SKM-1 treated with dmso at 0.1 percent for 144 hours (cell line): ENCODE measurements at regions not wholly inside any gene's neighbourhood (a gene's known extent, or its start where the extent isn't known, plus 50 kb on each side); places are given as distances from the start of the nearest gene placed in this dataset.
"Not testable (repeated sequence)": the region's sequence is repeated elsewhere in the genome, so short reads cannot be mapped to it uniquely, and the experiment has no call there.

Experiments
- DNase-seq: peaks from one replicate; lab custom pipeline; 2025; ENCODE audit not compliant: unreplicated experiment; lab: John Stamatoyannopoulos, UW

- DNase-seq: no peak
Observed at GRCh38 chr7:149635561-149636329, 137.6 kb downstream of the ZNF467 start.

GRCh38 chr7:149633976-149634945 is 136.7 kb upstream of the ZNF746 start:
- no peak for DNase-seq

- DNase-seq: not testable (repeated sequence)
Observed at GRCh38 chr7:149628361-149629149, 130.9 kb upstream of the ZNF746 start.

GRCh38 chr7:149627911-149628310 is 130.3 kb upstream of the ZNF746 start:
- no peak for DNase-seq

GRCh38 chr7:149626972-149627371 is 129.4 kb upstream of the ZNF746 start:
- no peak for DNase-seq

- DNase-seq: no peak
Observed at GRCh38 chr7:149625947-149626392, 128.4 kb upstream of the ZNF746 start.

- DNase-seq: peak; percentile 17
Observed at GRCh38 chr7:149625340-149625946, 127.8 kb upstream of the ZNF746 start.

GRCh38 chr7:149624419-149625339 is 127.1 kb upstream of the ZNF746 start:
- DNase-seq: peak; percentile 53

- no peak for DNase-seq
Observed at GRCh38 chr7:149624006-149624405, 126.4 kb upstream of the ZNF746 start.

- not testable (repeated sequence) for DNase-seq
Observed at GRCh38 chr7:149623262-149623997, 125.8 kb upstream of the ZNF746 start.

GRCh38 chr7:149622444-149623210 is 125.0 kb upstream of the ZNF746 start:
- DNase-seq: no peak

GRCh38 chr7:149621776-149622175 is 124.2 kb upstream of the ZNF746 start:
- DNase-seq: no peak

- no peak for DNase-seq
Observed at GRCh38 chr7:149620961-149621360, 123.4 kb upstream of the ZNF746 start.

- DNase-seq: no peak
Observed at GRCh38 chr7:149616898-149617297, 119.3 kb upstream of the ZNF746 start.

GRCh38 chr7:149615690-149616270 is 118.2 kb upstream of the ZNF746 start:
- no peak for DNase-seq

- no peak for DNase-seq
Observed at GRCh38 chr7:149610441-149611011, 112.9 kb upstream of the ZNF746 start.

GRCh38 chr7:149608168-149608567 is 110.6 kb upstream of the ZNF746 start:
- DNase-seq: no peak
